SK-N-SH (cell line): ENCODE measurements at regions not wholly inside any gene's neighbourhood (a gene's known extent, or its start where the extent isn't known, plus 50 kb on each side); places are given as distances from the start of the nearest gene placed in this dataset.

ENCODE experiments used
- CTCF ChIA-PET: fragments of 300-600, 350-600 bp; formaldehyde crosslinking; extraction: SDS; loops from one replicate; lab custom pipeline; 2021; lab: Yijun Ruan, JAX
- POLR2A ChIA-PET: fragments of 350-600 bp; sonication (Branson Sonifier 250); formaldehyde crosslinking; extraction: SDS; loops from one replicate; lab custom pipeline; 2020; ENCODE audit warnings: antibody characterized with exemption, inconsistent platforms; lab: Yijun Ruan, JAX
- DNase-seq: peaks from one replicate; pipeline ENCODE4 v3.0.0; 2012
- H2AFZ ChIP-seq: fragments of 200-600 bp; sonication (generic); 2 replicates; pipeline ENCODE4 v1.8.1; 2016; ENCODE audit warnings: antibody characterized with exemption, mild to moderate bottlenecking, low read depth
- H3F3A ChIP-seq: fragments of 200-600 bp; sonication (generic); replicated peaks from 2 replicates; pipeline ENCODE3; 2016; ENCODE audit warnings: antibody characterized with exemption, mild to moderate bottlenecking; ENCODE audit not compliant: insufficient read depth
- H3K27ac ChIP-seq, 2 experiments: fragments of 200-500 bp in 1 of 2; fragments of 200-600 bp in 1 of 2; sonication (Bioruptor generic) in 1 of 2; sonication (generic), shearing (Covaris generic) in 1 of 2; 2 replicates each; pipeline versions ENCODE4 v1.5.1 to v1.6.1; 2014 to 2016; ENCODE audit warnings: low read depth in 2 of 2, inconsistent platforms in 1 of 2, low read length in 1 of 2, mild to moderate bottlenecking in 1 of 2, mixed read lengths in 1 of 2
- H3K27me3 ChIP-seq: fragments of 200-600 bp; sonication (generic), shearing (Covaris generic); 2 replicates; pipeline ENCODE4 v1.6.1; 2016; ENCODE audit warnings: mixed run types; ENCODE audit not compliant: insufficient read depth
- H3K36me3 ChIP-seq, 2 experiments: fragments of 200-500 bp in 1 of 2; fragments of 200-600 bp in 1 of 2; sonication (Bioruptor generic) in 1 of 2; sonication (generic) in 1 of 2; replicated peaks in 1 of 2; 2 replicates each; pipeline versions ENCODE3 to v1.5.1; 2014 to 2016; ENCODE audit warnings: low read length in 1 of 2, mild to moderate bottlenecking in 1 of 2; ENCODE audit not compliant: insufficient read depth in 2 of 2, control insufficient read depth in 1 of 2
- H3K4me1 ChIP-seq, 2 experiments: fragments of 200-500 bp in 1 of 2; fragments of 200-600 bp in 1 of 2; sonication (Bioruptor generic) in 1 of 2; sonication (generic), shearing (Covaris generic) in 1 of 2; 2 replicates each; pipeline versions ENCODE4 v1.5.1 to v1.6.1; 2014 to 2016; ENCODE audit warnings: low read depth in 1 of 2, low read length in 1 of 2, mixed run types in 1 of 2; ENCODE audit not compliant: insufficient read depth in 2 of 2, control insufficient read depth in 1 of 2
- H3K4me2 ChIP-seq: fragments of 200-600 bp; sonication (generic), shearing (Covaris generic); 2 replicates; pipeline ENCODE4 v1.6.1; 2017; ENCODE audit warnings: mixed run types
- H3K4me3 ChIP-seq, 2 experiments: fragments of 200-500 bp in 1 of 2; fragments of 200-600 bp in 1 of 2; sonication (Bioruptor generic) in 1 of 2; sonication (generic), shearing (Covaris generic) in 1 of 2; 2 replicates each; pipeline versions ENCODE4 v1.5.1 to v1.8.1; 2014 to 2016; ENCODE audit warnings: low read depth in 2 of 2, inconsistent platforms in 1 of 2, low read length in 1 of 2, mild to moderate bottlenecking in 1 of 2, mixed read lengths in 1 of 2, moderate library complexity in 1 of 2
- H3K79me2 ChIP-seq: fragments of 200-600 bp; sonication (generic); 2 replicates; pipeline ENCODE4 v1.8.1; 2017; ENCODE audit warnings: mild to moderate bottlenecking; ENCODE audit not compliant: insufficient read depth
- H3K9ac ChIP-seq: fragments of 200-600 bp; sonication (generic); 2 replicates; pipeline ENCODE4 v1.6.1; 2017; ENCODE audit warnings: mixed run types
- H3K9me2 ChIP-seq: fragments of 200-600 bp; sonication (generic); 2 replicates; pipeline ENCODE4 v1.6.1; 2017; ENCODE audit warnings: mixed run types
- H3K9me3 ChIP-seq: fragments of 200-600 bp; sonication (generic); 2 replicates; pipeline ENCODE4 v1.6.1; 2017; ENCODE audit warnings: mixed run types, mild to moderate bottlenecking, moderate library complexity
- H4K20me1 ChIP-seq: fragments of 200-600 bp; sonication (generic); 2 replicates; pipeline ENCODE4 v1.6.1; 2017; ENCODE audit warnings: mild to moderate bottlenecking, mixed run types; ENCODE audit not compliant: insufficient read depth
- EZH2phosphoT487 ChIP-seq: fragments of 200-600 bp; sonication (generic); IDR thresholded peaks from 2 replicates; pipeline ENCODE4 v1.6.1; 2017; ENCODE audit warnings: low read depth, mixed run types, mild to moderate bottlenecking, antibody characterized with exemption, moderate library complexity, borderline replicate concordance
- FOXJ3 ChIP-seq: sonication (generic); formaldehyde crosslinking; IDR thresholded peaks from 2 replicates; pipeline ENCODE4 v1.5.1; 2020; ENCODE audit warnings: mild to moderate bottlenecking, missing genetic modification reagents
- FOXM1 ChIP-seq: IDR thresholded peaks from 2 replicates; pipeline ENCODE4 v1.4.0; 2012; ENCODE audit warnings: low read depth, mild to moderate bottlenecking
- GABPA ChIP-seq: IDR thresholded peaks from 2 replicates; pipeline ENCODE4 v1.4.0; 2012; ENCODE audit warnings: low read depth, mild to moderate bottlenecking
- JUND ChIP-seq: IDR thresholded peaks from 2 replicates; pipeline ENCODE4 v1.4.0; 2012
- MEF2A ChIP-seq: IDR thresholded peaks from 2 replicates; pipeline ENCODE4 v1.4.0; 2012; ENCODE audit warnings: low read depth, borderline replicate concordance
- MXI1 ChIP-seq: IDR thresholded peaks from 2 replicates; pipeline ENCODE4 v1.6.1; 2012; ENCODE audit warnings: mild to moderate bottlenecking, low read depth, low read length, improper control_type of control experiment
- POLR2AphosphoS5 ChIP-seq: IDR thresholded peaks from 2 replicates; pipeline ENCODE4 v1.6.1; 2012; ENCODE audit warnings: low read depth, low read length
- RAD21 ChIP-seq: IDR thresholded peaks from 2 replicates; pipeline ENCODE4 v1.6.1; 2012; ENCODE audit warnings: mild to moderate bottlenecking, low read length
- RCOR1 ChIP-seq: fragments of 150-350 bp; IDR thresholded peaks from 2 replicates; pipeline ENCODE4 v1.6.1; 2017; ENCODE audit warnings: antibody characterized with exemption, low read length
- RXRA ChIP-seq: IDR thresholded peaks from 2 replicates; pipeline ENCODE4 v1.4.0; 2012; ENCODE audit warnings: low read depth, mild to moderate bottlenecking, borderline replicate concordance
- TAF1 ChIP-seq: IDR thresholded peaks from 2 replicates; pipeline ENCODE4 v1.6.1; 2012; ENCODE audit warnings: low read depth, mild to moderate bottlenecking, low read length, moderate library complexity, borderline replicate concordance
- YY1 ChIP-seq: IDR thresholded peaks from 2 replicates; pipeline ENCODE4 v1.4.0; 2012; ENCODE audit warnings: low read depth, mild to moderate bottlenecking
- WGBS: methylation state at CpG from one replicate; pipeline ENCODE4 v1.1.6; 2017; ENCODE audit warnings: low lambda C conversion rate; 5-methylcytosine and 5-hydroxymethylcytosine counted together
- TF ChIP-seq, protein P1 (sequence below): IDR thresholded peaks from 2 replicates; pipeline ENCODE4 v1.4.0; 2012; ENCODE audit warnings: low read depth, borderline replicate concordance
- TF ChIP-seq, protein P2 (sequence below): IDR thresholded peaks from 2 replicates; pipeline ENCODE4 v1.4.0; 2012; ENCODE audit warnings: low read depth
- TF ChIP-seq, protein P3 (sequence below): IDR thresholded peaks from 2 replicates; pipeline ENCODE4; 2012
- TF ChIP-seq, protein P4 (sequence below): fragments of 200-600 bp; sonication (generic); IDR thresholded peaks from 2 replicates; pipeline ENCODE4 v1.6.1; 2017; ENCODE audit warnings: antibody characterized with exemption, mild to moderate bottlenecking, moderate library complexity
- TF ChIP-seq, protein P5 (sequence below): IDR thresholded peaks from 2 replicates; pipeline ENCODE4 v1.6.1; 2012; ENCODE audit warnings: mild to moderate bottlenecking, low read depth, low read length, moderate library complexity

DNA sequence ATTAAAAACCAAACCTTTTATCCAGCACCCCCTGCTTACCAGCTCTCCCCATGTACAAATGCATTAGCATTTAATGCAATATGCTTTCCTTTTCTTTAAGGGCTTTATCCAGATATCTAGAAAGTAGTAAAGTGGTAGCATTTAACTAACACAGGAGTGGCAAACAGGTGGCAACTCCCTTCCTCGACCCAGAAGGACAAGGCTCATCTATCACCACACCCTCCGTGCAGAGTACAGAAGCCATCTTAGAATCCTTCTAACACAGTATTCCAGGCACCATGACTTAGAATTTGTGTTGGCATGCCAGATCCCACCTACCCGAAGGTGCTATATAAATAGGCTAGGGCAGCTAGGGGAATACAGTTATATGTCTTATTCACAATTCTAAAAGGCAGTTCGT, 148.6 kb upstream of the NSMCE3 start (continued):
- TF ChIP-seq MXI1 (no peak), MEF2A (no peak), RXRA (no peak)

DNA sequence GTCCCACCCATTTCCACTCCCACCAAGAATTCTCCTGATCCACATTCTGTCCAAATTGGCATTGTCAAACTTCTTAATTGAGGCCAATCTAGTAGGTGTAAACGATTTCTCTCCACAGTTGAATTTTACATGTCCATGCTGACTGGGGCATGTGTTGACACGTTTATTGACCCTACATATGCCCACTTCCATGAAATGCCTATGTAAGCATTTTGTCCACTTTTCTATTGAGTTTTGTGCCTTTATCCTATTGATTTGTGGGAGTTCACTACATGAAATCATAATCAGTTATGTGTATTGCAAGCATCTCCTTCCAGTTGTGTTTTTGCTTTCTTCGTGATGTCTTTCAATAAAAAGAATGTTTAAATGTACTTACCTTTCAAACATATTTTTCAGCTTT, 141.7 kb upstream of the NSMCE3 start:
- no peak overlapping the region for H2AFZ ChIP-seq
- H3K9me2 ChIP-seq, result peaks cover 3% of the 10 kb centered on the region; the same call in 1 of the 2 replicates
- WGBS, result 24% methylated on average over 3 of the region's 3 CpGs
- H3K36me3 ChIP-seq, result no peaks in the 10 kb centered on the region
- TF ChIP-seq RCOR1, result no peak
- no peaks in the 10 kb centered on the region for H3F3A ChIP-seq
- ChIA-PET POLR2A (no interaction called here), CTCF (no interaction called here)
- no peaks in the 10 kb centered on the region for H3K4me1 ChIP-seq
- H3K9ac ChIP-seq, result no peak overlapping the region
- H4K20me1 ChIP-seq, result 0 out of 2 replicates have a peak, but pooled peaks cover 2% of the 10 kb centered on the region
- no peaks in the 10 kb centered on the region for H3K9me3 ChIP-seq
- no peaks in the 10 kb centered on the region for H3K79me2 ChIP-seq
- DNase-seq, result no peak
- no peak overlapping the region for H3K4me3 ChIP-seq
- no peaks in the 10 kb centered on the region for H3K27me3 ChIP-seq
- no peak overlapping the region for H3K27ac ChIP-seq
- no peak overlapping the region for H3K4me2 ChIP-seq

DNA sequence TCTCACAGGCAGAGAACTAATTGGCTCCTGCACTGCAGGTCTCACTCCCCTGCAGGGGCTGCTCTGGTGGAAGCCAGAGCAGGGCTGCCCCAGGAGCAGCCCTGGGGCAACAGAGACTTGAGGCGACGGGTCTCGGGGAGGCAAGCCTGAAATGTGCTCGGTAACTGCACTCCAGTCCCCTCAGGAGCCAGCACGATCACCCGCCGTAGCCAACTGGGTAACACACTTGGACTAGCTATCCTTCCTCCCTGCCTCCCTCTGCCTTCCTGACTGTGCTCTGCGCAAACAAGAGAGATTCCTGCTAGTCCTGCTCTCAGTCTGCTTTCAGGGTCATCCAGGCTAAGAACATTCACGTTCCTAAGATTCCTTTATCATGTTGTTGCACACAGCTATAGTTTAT, 140.7 kb upstream of the NSMCE3 start:
- WGBS, result 42% methylated on average over 5 of the region's 9 CpGs
- no peak for DNase-seq

More for the DNA sequence above, 140.7 kb upstream of the NSMCE3 start:
- no peak overlapping the region for H3K9ac ChIP-seq
- no peak overlapping the region for H3K27ac ChIP-seq
- H3K79me2 ChIP-seq, result no peaks in the 10 kb centered on the region
- no peaks in the 10 kb centered on the region for H3K4me1 ChIP-seq
- H3K9me3 ChIP-seq, result no peaks in the 10 kb centered on the region
- H4K20me1 ChIP-seq, result 0 out of 2 replicates have a peak, but pooled peaks cover 2% of the 10 kb centered on the region
- H3K36me3 ChIP-seq, result no peaks in the 10 kb centered on the region
- no peak overlapping the region for H3K4me2 ChIP-seq
- TF ChIP-seq, protein P1, sequence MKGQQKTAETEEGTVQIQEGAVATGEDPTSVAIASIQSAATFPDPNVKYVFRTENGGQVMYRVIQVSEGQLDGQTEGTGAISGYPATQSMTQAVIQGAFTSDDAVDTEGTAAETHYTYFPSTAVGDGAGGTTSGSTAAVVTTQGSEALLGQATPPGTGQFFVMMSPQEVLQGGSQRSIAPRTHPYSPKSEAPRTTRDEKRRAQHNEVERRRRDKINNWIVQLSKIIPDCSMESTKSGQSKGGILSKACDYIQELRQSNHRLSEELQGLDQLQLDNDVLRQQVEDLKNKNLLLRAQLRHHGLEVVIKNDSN, result no peak
- TF ChIP-seq RAD21 (no peak), POLR2AphosphoS5 (no peak), JUND (no peak), MXI1 (no peak), EZH2phosphoT487 (no peak), FOXJ3 (CRISPR knock-in tag) (no peak), YY1 (no peak), TAF1 (no peak), FOXM1 (no peak), GABPA (no peak)
- TF ChIP-seq, protein P2, sequence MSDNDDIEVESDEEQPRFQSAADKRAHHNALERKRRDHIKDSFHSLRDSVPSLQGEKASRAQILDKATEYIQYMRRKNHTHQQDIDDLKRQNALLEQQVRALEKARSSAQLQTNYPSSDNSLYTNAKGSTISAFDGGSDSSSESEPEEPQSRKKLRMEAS, result no peak
- TF ChIP-seq, protein P3, sequence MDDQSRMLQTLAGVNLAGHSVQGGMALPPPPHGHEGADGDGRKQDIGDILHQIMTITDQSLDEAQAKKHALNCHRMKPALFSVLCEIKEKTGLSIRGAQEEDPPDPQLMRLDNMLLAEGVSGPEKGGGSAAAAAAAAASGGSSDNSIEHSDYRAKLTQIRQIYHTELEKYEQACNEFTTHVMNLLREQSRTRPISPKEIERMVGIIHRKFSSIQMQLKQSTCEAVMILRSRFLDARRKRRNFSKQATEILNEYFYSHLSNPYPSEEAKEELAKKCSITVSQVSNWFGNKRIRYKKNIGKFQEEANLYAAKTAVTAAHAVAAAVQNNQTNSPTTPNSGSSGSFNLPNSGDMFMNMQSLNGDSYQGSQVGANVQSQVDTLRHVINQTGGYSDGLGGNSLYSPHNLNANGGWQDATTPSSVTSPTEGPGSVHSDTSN, result no peak
- TF ChIP-seq, protein P4, sequence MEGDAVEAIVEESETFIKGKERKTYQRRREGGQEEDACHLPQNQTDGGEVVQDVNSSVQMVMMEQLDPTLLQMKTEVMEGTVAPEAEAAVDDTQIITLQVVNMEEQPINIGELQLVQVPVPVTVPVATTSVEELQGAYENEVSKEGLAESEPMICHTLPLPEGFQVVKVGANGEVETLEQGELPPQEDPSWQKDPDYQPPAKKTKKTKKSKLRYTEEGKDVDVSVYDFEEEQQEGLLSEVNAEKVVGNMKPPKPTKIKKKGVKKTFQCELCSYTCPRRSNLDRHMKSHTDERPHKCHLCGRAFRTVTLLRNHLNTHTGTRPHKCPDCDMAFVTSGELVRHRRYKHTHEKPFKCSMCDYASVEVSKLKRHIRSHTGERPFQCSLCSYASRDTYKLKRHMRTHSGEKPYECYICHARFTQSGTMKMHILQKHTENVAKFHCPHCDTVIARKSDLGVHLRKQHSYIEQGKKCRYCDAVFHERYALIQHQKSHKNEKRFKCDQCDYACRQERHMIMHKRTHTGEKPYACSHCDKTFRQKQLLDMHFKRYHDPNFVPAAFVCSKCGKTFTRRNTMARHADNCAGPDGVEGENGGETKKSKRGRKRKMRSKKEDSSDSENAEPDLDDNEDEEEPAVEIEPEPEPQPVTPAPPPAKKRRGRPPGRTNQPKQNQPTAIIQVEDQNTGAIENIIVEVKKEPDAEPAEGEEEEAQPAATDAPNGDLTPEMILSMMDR, result no peak
- TF ChIP-seq, protein P5, sequence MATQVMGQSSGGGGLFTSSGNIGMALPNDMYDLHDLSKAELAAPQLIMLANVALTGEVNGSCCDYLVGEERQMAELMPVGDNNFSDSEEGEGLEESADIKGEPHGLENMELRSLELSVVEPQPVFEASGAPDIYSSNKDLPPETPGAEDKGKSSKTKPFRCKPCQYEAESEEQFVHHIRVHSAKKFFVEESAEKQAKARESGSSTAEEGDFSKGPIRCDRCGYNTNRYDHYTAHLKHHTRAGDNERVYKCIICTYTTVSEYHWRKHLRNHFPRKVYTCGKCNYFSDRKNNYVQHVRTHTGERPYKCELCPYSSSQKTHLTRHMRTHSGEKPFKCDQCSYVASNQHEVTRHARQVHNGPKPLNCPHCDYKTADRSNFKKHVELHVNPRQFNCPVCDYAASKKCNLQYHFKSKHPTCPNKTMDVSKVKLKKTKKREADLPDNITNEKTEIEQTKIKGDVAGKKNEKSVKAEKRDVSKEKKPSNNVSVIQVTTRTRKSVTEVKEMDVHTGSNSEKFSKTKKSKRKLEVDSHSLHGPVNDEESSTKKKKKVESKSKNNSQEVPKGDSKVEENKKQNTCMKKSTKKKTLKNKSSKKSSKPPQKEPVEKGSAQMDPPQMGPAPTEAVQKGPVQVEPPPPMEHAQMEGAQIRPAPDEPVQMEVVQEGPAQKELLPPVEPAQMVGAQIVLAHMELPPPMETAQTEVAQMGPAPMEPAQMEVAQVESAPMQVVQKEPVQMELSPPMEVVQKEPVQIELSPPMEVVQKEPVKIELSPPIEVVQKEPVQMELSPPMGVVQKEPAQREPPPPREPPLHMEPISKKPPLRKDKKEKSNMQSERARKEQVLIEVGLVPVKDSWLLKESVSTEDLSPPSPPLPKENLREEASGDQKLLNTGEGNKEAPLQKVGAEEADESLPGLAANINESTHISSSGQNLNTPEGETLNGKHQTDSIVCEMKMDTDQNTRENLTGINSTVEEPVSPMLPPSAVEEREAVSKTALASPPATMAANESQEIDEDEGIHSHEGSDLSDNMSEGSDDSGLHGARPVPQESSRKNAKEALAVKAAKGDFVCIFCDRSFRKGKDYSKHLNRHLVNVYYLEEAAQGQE, result no peak
- ChIA-PET CTCF (interaction anchor here (0.6 to 1.4 kb wide), 2 partner anchors 41 to 270 kb away, joined by 3 read pairs; no protein-coding TSS in a partner anchor), POLR2A (no interaction called here)
- H3F3A ChIP-seq, result no peaks in the 10 kb centered on the region
- H3K27me3 ChIP-seq, result no peaks in the 10 kb centered on the region
- H3K4me3 ChIP-seq, result no peak overlapping the region
- no peak overlapping the region for H2AFZ ChIP-seq
- peaks cover 3% of the 10 kb centered on the region; the same call in 1 of the 2 replicates for H3K9me2 ChIP-seq
